ACC112 (cell line): ENCODE measurements at regions not wholly inside any gene's neighbourhood (a gene's known extent, or its start where the extent isn't known, plus 50 kb on each side); places are given as distances from the start of the nearest gene placed in this dataset.

Source experiments
- H2AFZ ChIP-seq: fragments of 200-600 bp; sonication (generic); one replicate; pipeline ENCODE4 v1.6.0; 2017; ENCODE audit warnings: antibody characterized with exemption, low read length; ENCODE audit not compliant: unreplicated experiment
- H3K27ac ChIP-seq: fragments of 200-600 bp; sonication (generic); 2 replicates; pipeline ENCODE4 v1.5.1; 2014; ENCODE audit warnings: low read depth, mild to moderate bottlenecking, antibody characterized with exemption, low read length, moderate library complexity
- H3K27me3 ChIP-seq: fragments of 200-600 bp; sonication (generic); 2 replicates; pipeline ENCODE4 v1.6.1; 2014; ENCODE audit warnings: mild to moderate bottlenecking, antibody characterized with exemption, low read length, moderate library complexity, mixed read lengths; ENCODE audit not compliant: insufficient read depth
- H3K36me3 ChIP-seq: fragments of 200-600 bp; sonication (generic); 2 replicates; pipeline ENCODE4 v1.6.1; 2016; ENCODE audit warnings: mild to moderate bottlenecking, antibody characterized with exemption, low read length, moderate library complexity, mixed read lengths; ENCODE audit not compliant: insufficient read depth
- H3K4me1 ChIP-seq: fragments of 200-600 bp; sonication (generic); one replicate; pipeline ENCODE4 v1.6.1; 2016; ENCODE audit warnings: low read length, mixed read lengths; ENCODE audit not compliant: insufficient read depth, unreplicated experiment, control insufficient read depth
- H3K4me3 ChIP-seq: fragments of 200-600 bp; sonication (generic); 2 replicates; pipeline ENCODE4 v1.5.1; 2014; ENCODE audit warnings: mild to moderate bottlenecking, low read depth, low read length
- H3K79me2 ChIP-seq: fragments of 200-600 bp; sonication (generic); one replicate; pipeline ENCODE4 v1.6.0; 2016; ENCODE audit warnings: low read length; ENCODE audit not compliant: control insufficient read depth, unreplicated experiment, insufficient read depth

- no peaks in the 10 kb centered on the region for H3K4me1 ChIP-seq
- no peak overlapping the region for H3K4me3 ChIP-seq
- H3K27ac ChIP-seq, result no peak overlapping the region
- no peaks in the 10 kb centered on the region for H3K36me3 ChIP-seq
- H3K79me2 ChIP-seq, result no peaks in the 10 kb centered on the region
- H3K27me3 ChIP-seq, result no peaks in the 10 kb centered on the region
- no peak overlapping the region for H2AFZ ChIP-seq
Observed at GRCh38 chr2:8282858-8283252, 399.0 kb upstream of the ID2 start.

GRCh38 chr2:8285081-8285480 lies 396.8 kb upstream of the ID2 start:
- H2AFZ ChIP-seq, result no peak overlapping the region
- no peaks in the 10 kb centered on the region for H3K79me2 ChIP-seq
- no peaks in the 10 kb centered on the region for H3K27me3 ChIP-seq
- no peaks in the 10 kb centered on the region for H3K36me3 ChIP-seq
- H3K27ac ChIP-seq, result no peak overlapping the region
- H3K4me3 ChIP-seq, result no peak overlapping the region
- H3K4me1 ChIP-seq, result no peaks in the 10 kb centered on the region

GRCh38 chr2:8285898-8286297 lies 396.0 kb upstream of the ID2 start:
- Histone ChIP-seq H3K36me3 (no peaks in the 10 kb centered on the region), H3K27ac (no peak overlapping the region), H3K27me3 (no peaks in the 10 kb centered on the region), H3K79me2 (no peaks in the 10 kb centered on the region), H3K4me1 (no peaks in the 10 kb centered on the region), H3K4me3 (no peak overlapping the region), H2AFZ (no peak overlapping the region)

GRCh38 chr2:8288206-8288605 lies 393.6 kb upstream of the ID2 start:
- Histone ChIP-seq H3K27me3 (no peaks in the 10 kb centered on the region), H3K36me3 (no peaks in the 10 kb centered on the region), H3K27ac (no peak overlapping the region), H3K4me3 (no peak overlapping the region), H3K4me1 (no peaks in the 10 kb centered on the region), H3K79me2 (no peaks in the 10 kb centered on the region), H2AFZ (no peak overlapping the region)

- H2AFZ ChIP-seq, result no peak overlapping the region
- H3K4me1 ChIP-seq, result no peaks in the 10 kb centered on the region
Observed at GRCh38 chr2:8289111-8289510, 392.7 kb upstream of the ID2 start.

GRCh38 chr2:8290771-8291352 lies 391.0 kb upstream of the ID2 start:
- no peaks in the 10 kb centered on the region for H3K36me3 ChIP-seq
- no peaks in the 10 kb centered on the region for H3K27me3 ChIP-seq
- no peak overlapping the region for H3K27ac ChIP-seq
- H3K79me2 ChIP-seq, result no peaks in the 10 kb centered on the region
- H2AFZ ChIP-seq, result no peak overlapping the region
- no peaks in the 10 kb centered on the region for H3K4me1 ChIP-seq
- H3K4me3 ChIP-seq, result no peak overlapping the region

More at GRCh38 chr2:8289111-8289510, 392.7 kb upstream of the ID2 start:
- H3K4me3 ChIP-seq, result no peak overlapping the region
- no peaks in the 10 kb centered on the region for H3K27me3 ChIP-seq
- no peak overlapping the region for H3K27ac ChIP-seq
- no peaks in the 10 kb centered on the region for H3K79me2 ChIP-seq
- no peaks in the 10 kb centered on the region for H3K36me3 ChIP-seq

- Histone ChIP-seq H3K4me3 (no peak overlapping the region), H3K27me3 (no peaks in the 10 kb centered on the region), H3K79me2 (no peaks in the 10 kb centered on the region), H3K27ac (no peak overlapping the region), H3K4me1 (no peaks in the 10 kb centered on the region), H2AFZ (no peak overlapping the region), H3K36me3 (no peaks in the 10 kb centered on the region)
Observed at GRCh38 chr2:8296306-8296705, 385.6 kb upstream of the ID2 start.

GRCh38 chr2:8297376-8298231 lies 384.3 kb upstream of the ID2 start:
- H3K27ac ChIP-seq, result no peak overlapping the region
- H2AFZ ChIP-seq, result no peak overlapping the region
- H3K79me2 ChIP-seq, result no peaks in the 10 kb centered on the region
- H3K4me1 ChIP-seq, result no peaks in the 10 kb centered on the region
- H3K4me3 ChIP-seq, result no peak overlapping the region
- H3K27me3 ChIP-seq, result no peaks in the 10 kb centered on the region
- H3K36me3 ChIP-seq, result no peaks in the 10 kb centered on the region

- H3K27me3 ChIP-seq, result no peaks in the 10 kb centered on the region
- H3K36me3 ChIP-seq, result no peaks in the 10 kb centered on the region
- no peaks in the 10 kb centered on the region for H3K79me2 ChIP-seq
- H2AFZ ChIP-seq, result no peak overlapping the region
- no peak overlapping the region for H3K27ac ChIP-seq
- no peak overlapping the region for H3K4me3 ChIP-seq
- no peaks in the 10 kb centered on the region for H3K4me1 ChIP-seq
Observed at GRCh38 chr2:8298783-8299182, 383.1 kb upstream of the ID2 start.

GRCh38 chr2:8300216-8300615 lies 381.6 kb upstream of the ID2 start:
- Histone ChIP-seq H3K4me3 (no peak overlapping the region), H3K27me3 (no peaks in the 10 kb centered on the region), H3K4me1 (no peaks in the 10 kb centered on the region), H2AFZ (no peak overlapping the region), H3K79me2 (no peaks in the 10 kb centered on the region), H3K27ac (no peak overlapping the region), H3K36me3 (no peaks in the 10 kb centered on the region)

GRCh38 chr2:8300905-8301304 lies 381.0 kb upstream of the ID2 start:
- Histone ChIP-seq H3K4me1 (no peaks in the 10 kb centered on the region), H2AFZ (no peak overlapping the region), H3K27ac (no peak overlapping the region), H3K4me3 (no peak overlapping the region), H3K36me3 (no peaks in the 10 kb centered on the region), H3K27me3 (no peaks in the 10 kb centered on the region), H3K79me2 (no peaks in the 10 kb centered on the region)
